ENCODE measurements at regions not wholly inside any gene's neighbourhood (a gene's known extent, or its start where the extent isn't known, plus 50 kb on each side); places are given as distances from the start of the nearest gene placed in this dataset.

- no peak for TF ChIP-seq CTCF (conservative IDR thresholded peaks at IDR 0.05; ENCODE audit: low read length)
- no peak for TF ChIP-seq EZH2phosphoT487 (IDR thresholded peaks at IDR 0.05; ENCODE audit: borderline replicate concordance, low read depth, low read length)
These were observed 205.7 kb downstream of the DIO2 start for GRCh38 chr14:80005561-80005960.

All from OCI-LY7 (cell line).